ENCODE measurements at regions not wholly inside any gene's neighbourhood (a gene's known extent, or its start where the extent isn't known, plus 50 kb on each side); places are given as distances from the start of the nearest gene placed in this dataset.

DNA sequence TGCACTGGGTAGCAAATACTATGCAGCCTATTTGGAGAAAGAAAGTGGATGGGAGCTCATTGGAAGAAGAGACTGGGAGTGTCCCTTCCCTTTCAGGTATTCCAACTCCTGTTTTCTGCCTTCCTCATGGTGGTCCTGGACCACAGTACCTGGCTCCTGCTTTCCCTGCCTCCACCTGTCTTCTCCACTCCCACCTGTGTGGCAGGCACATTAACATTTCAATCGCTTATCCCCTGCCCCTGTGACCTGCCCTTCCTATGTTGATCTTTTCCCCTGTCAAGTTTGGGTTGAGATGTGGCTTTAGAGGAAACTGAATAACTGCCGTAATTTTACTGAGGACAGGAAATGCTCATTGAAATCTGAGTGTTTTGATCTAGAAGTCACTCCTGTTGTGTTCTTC, 415.8 kb upstream of the PODXL start:
- Mint-ChIP-seq H3K4me1 (no peaks in the 10 kb centered on the region), H3K27ac (ENCODE audit: unreplicated experiment) (no peak overlapping the region), H3K36me3 (ENCODE audit: low read depth) (no peaks in the 10 kb centered on the region), H3K9me3 (no peaks in the 10 kb centered on the region), H3K4me3 (no peak overlapping the region), H3K27me3 (ENCODE audit: low read depth) (no peaks in the 10 kb centered on the region)
- TF ChIP-seq, protein P1, sequence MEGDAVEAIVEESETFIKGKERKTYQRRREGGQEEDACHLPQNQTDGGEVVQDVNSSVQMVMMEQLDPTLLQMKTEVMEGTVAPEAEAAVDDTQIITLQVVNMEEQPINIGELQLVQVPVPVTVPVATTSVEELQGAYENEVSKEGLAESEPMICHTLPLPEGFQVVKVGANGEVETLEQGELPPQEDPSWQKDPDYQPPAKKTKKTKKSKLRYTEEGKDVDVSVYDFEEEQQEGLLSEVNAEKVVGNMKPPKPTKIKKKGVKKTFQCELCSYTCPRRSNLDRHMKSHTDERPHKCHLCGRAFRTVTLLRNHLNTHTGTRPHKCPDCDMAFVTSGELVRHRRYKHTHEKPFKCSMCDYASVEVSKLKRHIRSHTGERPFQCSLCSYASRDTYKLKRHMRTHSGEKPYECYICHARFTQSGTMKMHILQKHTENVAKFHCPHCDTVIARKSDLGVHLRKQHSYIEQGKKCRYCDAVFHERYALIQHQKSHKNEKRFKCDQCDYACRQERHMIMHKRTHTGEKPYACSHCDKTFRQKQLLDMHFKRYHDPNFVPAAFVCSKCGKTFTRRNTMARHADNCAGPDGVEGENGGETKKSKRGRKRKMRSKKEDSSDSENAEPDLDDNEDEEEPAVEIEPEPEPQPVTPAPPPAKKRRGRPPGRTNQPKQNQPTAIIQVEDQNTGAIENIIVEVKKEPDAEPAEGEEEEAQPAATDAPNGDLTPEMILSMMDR (conservative IDR thresholded peaks at IDR 0.05) = no peak
- no peak for DNase-seq (ENCODE audit: low read depth, low spot score)

DNA sequence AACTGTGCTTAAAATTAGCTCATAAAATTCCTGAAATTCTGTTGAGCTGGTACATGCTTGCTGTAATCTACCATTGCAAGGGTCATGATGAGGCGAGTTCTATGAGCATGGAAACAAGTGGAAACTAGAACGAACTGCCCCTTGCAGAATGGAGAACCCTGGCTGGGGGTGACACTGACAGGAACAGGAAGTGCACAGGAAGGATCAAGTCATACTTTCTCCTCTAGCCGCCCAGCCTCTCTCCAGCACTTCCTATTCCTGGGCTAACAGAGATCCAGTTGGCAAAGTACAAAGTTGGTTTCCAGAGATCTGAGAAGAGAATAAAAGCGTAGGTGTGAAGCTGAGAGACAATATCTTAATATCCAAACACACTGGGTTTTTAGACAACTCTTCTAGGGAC, 414.2 kb upstream of the PODXL start:
- TF ChIP-seq, protein P1 (conservative IDR thresholded peaks at IDR 0.05) = no peak
- Mint-ChIP-seq H3K9me3 (no peaks in the 10 kb centered on the region), H3K4me1 (no peaks in the 10 kb centered on the region), H3K27me3 (ENCODE audit: low read depth) (no peaks in the 10 kb centered on the region), H3K4me3 (no peak overlapping the region), H3K36me3 (ENCODE audit: low read depth) (no peaks in the 10 kb centered on the region), H3K27ac (ENCODE audit: unreplicated experiment) (no peak overlapping the region)
- no peak for DNase-seq (ENCODE audit: low read depth, low spot score)

DNA sequence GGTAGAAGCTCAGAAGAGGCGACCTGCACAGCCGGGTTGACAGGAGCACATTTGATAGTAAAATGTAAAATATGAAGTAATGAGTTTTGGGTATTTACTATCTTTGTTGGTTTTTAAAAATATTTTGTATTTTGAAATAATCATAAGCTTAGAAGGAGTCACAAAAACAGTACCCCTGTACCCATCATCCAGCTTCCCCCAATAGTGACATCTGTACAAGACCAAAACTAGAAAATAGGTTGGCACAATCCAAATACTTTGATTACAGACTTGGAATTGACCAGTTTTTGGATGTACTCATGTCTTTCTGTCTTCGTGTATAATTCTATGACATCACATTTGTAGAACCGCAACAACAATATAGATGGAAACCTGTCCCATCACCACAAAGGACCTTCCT, 413.1 kb upstream of the PODXL start:
- no peak overlapping the region for H3K27ac Mint-ChIP-seq (ENCODE audit: unreplicated experiment)
- H3K4me1 Mint-ChIP-seq = no peaks in the 10 kb centered on the region
- TF ChIP-seq, protein P1 (conservative IDR thresholded peaks at IDR 0.05) = no peak

DNA sequence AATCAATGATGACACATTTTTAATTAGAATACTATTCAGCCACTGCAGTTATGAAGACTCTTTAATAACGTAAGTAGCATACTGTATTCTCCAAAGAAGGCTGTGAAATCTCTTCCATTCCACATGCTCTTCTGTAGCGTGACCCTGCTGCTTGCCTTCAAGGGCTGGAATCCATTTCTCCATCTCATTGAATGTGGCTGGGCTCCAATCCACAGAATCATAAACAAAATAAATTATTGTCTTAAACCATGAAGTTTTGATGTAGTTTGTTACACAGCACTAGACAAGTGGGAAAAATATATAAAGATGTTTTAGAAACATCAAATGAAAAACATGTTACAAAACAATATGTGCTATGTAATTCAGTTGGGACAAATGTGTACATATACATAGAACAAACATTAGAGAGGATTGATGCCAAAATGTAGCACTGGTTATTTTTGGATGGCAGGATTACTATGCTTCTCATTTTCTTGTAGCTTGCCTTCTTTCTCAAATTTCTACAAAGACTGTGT, 410.8 kb upstream of the PODXL start:
- Mint-ChIP-seq H3K27ac (ENCODE audit: unreplicated experiment) (no peak overlapping the region), H3K9me3 (no peaks in the 10 kb centered on the region), H3K4me3 (no peak overlapping the region), H3K27me3 (ENCODE audit: low read depth) (peaks cover 3% of the 10 kb centered on the region), H3K4me1 (no peaks in the 10 kb centered on the region), H3K36me3 (ENCODE audit: low read depth) (no peaks in the 10 kb centered on the region)
- no peak for DNase-seq (ENCODE audit: low read depth, low spot score)
- TF ChIP-seq, protein P1 (conservative IDR thresholded peaks at IDR 0.05) = no peak

More for the DNA sequence above, 413.1 kb upstream of the PODXL start:
- no peak for DNase-seq (ENCODE audit: low read depth, low spot score)
- H3K4me3 Mint-ChIP-seq = no peak overlapping the region
- no peaks in the 10 kb centered on the region for H3K9me3 Mint-ChIP-seq
- H3K27me3 Mint-ChIP-seq (ENCODE audit: low read depth) = peaks cover 3% of the 10 kb centered on the region
- H3K36me3 Mint-ChIP-seq (ENCODE audit: low read depth) = no peaks in the 10 kb centered on the region

DNA sequence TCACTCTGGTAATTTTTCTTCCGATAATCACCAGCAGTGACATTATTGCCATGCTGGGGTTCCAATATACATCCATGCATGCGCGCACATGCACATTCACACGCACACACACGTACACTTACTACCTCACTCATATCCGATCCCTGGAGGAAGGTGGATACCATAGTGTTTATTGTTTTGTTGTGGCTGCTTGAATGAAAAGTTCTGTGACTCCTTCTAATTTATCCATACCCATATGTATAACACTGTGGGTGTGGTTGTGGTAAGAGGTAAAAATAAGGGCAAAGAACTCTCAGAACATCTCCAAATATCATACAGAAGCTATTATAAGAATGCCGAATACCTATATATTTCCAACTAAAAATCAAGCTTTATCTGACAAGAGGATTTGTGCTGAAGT, 407.8 kb upstream of the PODXL start:
- Mint-ChIP-seq H3K4me3 (no peak overlapping the region), H3K27me3 (ENCODE audit: low read depth) (peaks cover 8% of the 10 kb centered on the region), H3K36me3 (ENCODE audit: low read depth) (no peaks in the 10 kb centered on the region), H3K27ac (ENCODE audit: unreplicated experiment) (no peak overlapping the region), H3K4me1 (no peaks in the 10 kb centered on the region), H3K9me3 (no peaks in the 10 kb centered on the region)
- TF ChIP-seq, protein P1 (conservative IDR thresholded peaks at IDR 0.05) = no peak
- DNase-seq (ENCODE audit: low read depth, low spot score) = no peak

Measured in neural crest cell (in vitro differentiated cells).